Tibial nerve (tissue), 3 donors: ENCODE measurements at regions not wholly inside any gene's neighbourhood (a gene's known extent, or its start where the extent isn't known, plus 50 kb on each side); places are given as distances from the start of the nearest gene placed in this dataset.

Experiments
- POLR2A ChIP-seq, 2 donors: fragments of 450-650 bp; IDR thresholded peaks; one replicate each; pipeline ENCODE4 v1.6.1; 2017; ENCODE audit warnings: antibody characterized with exemption in 2 of 2, mild to moderate bottlenecking in 2 of 2, moderate library complexity in 2 of 2
- TF ChIP-seq, protein P1 (sequence below), 5 experiments: fragments of 200-600 bp in 3 of 5; fragments of 450-650 bp in 2 of 5; sonication (generic) in 3 of 5; IDR thresholded peaks; one replicate each; pipeline ENCODE4 v1.5.1; 2016 to 2019; ENCODE audit warnings: antibody characterized with exemption in 5 of 5, mild to moderate bottlenecking in 3 of 5, moderate library complexity in 2 of 5

DNA sequence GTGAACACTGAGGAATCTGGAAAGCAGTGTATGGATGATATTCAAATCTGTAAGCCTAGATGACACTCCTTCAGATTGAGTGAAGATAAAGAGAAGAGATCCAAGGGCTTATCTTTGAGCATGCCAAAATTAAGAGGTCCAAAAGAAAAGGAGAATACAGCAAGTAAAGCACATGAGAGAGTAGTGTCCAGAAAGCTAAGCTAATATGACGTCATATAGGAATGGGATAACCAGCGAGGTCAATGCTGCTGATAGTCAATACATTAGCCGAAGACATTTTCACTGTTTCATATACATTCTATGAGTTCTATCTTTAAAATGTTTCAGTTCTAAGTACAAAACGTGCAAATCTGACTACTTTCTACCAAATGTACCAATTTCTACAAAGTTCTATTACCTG lies 975.8 kb downstream of the TLE4 start:
- TF ChIP-seq, protein P1, sequence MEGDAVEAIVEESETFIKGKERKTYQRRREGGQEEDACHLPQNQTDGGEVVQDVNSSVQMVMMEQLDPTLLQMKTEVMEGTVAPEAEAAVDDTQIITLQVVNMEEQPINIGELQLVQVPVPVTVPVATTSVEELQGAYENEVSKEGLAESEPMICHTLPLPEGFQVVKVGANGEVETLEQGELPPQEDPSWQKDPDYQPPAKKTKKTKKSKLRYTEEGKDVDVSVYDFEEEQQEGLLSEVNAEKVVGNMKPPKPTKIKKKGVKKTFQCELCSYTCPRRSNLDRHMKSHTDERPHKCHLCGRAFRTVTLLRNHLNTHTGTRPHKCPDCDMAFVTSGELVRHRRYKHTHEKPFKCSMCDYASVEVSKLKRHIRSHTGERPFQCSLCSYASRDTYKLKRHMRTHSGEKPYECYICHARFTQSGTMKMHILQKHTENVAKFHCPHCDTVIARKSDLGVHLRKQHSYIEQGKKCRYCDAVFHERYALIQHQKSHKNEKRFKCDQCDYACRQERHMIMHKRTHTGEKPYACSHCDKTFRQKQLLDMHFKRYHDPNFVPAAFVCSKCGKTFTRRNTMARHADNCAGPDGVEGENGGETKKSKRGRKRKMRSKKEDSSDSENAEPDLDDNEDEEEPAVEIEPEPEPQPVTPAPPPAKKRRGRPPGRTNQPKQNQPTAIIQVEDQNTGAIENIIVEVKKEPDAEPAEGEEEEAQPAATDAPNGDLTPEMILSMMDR (IDR thresholded peaks at IDR 0.05) = no peak
- TF ChIP-seq POLR2A (IDR thresholded peaks at IDR 0.05) = no peak
